ENCODE measurements at regions not wholly inside any gene's neighbourhood (a gene's known extent, or its start where the extent isn't known, plus 50 kb on each side); places are given as distances from the start of the nearest gene placed in this dataset.

DNA sequence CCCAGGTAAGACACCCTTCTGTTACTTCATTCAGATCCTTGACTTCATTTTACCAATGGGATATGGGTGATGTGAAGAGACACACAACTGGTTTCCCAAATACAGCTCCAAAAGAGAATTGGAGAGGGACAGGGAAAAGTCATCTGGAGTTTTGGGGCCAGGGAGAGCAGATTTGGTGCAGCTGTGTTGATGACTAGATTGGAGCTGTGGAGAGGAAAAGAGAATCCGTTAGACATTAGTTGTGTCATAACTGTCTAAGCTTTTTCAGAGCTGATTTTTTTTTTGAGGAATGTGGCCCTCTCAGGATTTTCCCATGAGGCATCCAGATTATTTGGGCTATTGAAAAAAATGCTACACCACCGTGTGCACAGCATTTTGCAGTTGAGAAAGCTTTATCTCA lies 423.4 kb downstream of the DMAC1 start:
- TF ChIP-seq, protein P1, sequence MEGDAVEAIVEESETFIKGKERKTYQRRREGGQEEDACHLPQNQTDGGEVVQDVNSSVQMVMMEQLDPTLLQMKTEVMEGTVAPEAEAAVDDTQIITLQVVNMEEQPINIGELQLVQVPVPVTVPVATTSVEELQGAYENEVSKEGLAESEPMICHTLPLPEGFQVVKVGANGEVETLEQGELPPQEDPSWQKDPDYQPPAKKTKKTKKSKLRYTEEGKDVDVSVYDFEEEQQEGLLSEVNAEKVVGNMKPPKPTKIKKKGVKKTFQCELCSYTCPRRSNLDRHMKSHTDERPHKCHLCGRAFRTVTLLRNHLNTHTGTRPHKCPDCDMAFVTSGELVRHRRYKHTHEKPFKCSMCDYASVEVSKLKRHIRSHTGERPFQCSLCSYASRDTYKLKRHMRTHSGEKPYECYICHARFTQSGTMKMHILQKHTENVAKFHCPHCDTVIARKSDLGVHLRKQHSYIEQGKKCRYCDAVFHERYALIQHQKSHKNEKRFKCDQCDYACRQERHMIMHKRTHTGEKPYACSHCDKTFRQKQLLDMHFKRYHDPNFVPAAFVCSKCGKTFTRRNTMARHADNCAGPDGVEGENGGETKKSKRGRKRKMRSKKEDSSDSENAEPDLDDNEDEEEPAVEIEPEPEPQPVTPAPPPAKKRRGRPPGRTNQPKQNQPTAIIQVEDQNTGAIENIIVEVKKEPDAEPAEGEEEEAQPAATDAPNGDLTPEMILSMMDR (IDR thresholded peaks at IDR 0.05; ENCODE audit: low read length) = no peak
- no peak for TF ChIP-seq EZH2 (IDR thresholded peaks at IDR 0.05; ENCODE audit: borderline replicate concordance, low read length)
